ENCODE measurements at regions not wholly inside any gene's neighbourhood (a gene's known extent, or its start where the extent isn't known, plus 50 kb on each side); places are given as distances from the start of the nearest gene placed in this dataset.

DNA sequence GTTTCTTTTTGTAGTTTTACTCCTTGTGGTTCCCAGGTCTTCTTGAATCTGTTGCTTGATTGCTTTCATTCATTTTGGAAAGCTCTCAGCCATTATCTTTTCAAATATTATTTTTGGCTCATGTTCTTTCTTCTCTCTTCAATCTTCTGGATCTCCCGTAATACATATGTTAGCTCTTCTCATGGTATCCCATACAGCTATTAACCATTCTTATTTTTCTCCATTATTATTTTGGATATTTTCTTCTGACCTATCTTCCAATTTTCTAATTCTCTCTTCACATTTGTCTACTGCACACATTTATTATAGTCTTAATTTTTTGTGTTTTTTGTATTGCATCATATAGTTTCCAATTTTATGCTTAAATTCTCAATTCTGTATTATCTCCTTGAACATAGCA lies 123.9 kb upstream of the ARID2 start:
- TF ChIP-seq, protein P1, sequence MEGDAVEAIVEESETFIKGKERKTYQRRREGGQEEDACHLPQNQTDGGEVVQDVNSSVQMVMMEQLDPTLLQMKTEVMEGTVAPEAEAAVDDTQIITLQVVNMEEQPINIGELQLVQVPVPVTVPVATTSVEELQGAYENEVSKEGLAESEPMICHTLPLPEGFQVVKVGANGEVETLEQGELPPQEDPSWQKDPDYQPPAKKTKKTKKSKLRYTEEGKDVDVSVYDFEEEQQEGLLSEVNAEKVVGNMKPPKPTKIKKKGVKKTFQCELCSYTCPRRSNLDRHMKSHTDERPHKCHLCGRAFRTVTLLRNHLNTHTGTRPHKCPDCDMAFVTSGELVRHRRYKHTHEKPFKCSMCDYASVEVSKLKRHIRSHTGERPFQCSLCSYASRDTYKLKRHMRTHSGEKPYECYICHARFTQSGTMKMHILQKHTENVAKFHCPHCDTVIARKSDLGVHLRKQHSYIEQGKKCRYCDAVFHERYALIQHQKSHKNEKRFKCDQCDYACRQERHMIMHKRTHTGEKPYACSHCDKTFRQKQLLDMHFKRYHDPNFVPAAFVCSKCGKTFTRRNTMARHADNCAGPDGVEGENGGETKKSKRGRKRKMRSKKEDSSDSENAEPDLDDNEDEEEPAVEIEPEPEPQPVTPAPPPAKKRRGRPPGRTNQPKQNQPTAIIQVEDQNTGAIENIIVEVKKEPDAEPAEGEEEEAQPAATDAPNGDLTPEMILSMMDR (IDR thresholded peaks at IDR 0.05): no peak
- TF ChIP-seq POLR2AphosphoS5 (IDR thresholded peaks at IDR 0.05): no peak
- no peak for TF ChIP-seq POLR2A (IDR thresholded peaks at IDR 0.05)

Measured in gastroesophageal sphincter (tissue), 3 donors.